T1000 (cell line): ENCODE measurements at regions not wholly inside any gene's neighbourhood (a gene's known extent, or its start where the extent isn't known, plus 50 kb on each side); places are given as distances from the start of the nearest gene placed in this dataset.

Experiments
- DNase-seq: peaks from one replicate; lab custom pipeline; 2025; ENCODE audit warnings: mixed read lengths; lab: John Stamatoyannopoulos, UW

- DNase-seq: no peak
These were observed 266.6 kb downstream of the TFCP2L1 start for GRCh38 chr2:121018136-121019061.

DNA sequence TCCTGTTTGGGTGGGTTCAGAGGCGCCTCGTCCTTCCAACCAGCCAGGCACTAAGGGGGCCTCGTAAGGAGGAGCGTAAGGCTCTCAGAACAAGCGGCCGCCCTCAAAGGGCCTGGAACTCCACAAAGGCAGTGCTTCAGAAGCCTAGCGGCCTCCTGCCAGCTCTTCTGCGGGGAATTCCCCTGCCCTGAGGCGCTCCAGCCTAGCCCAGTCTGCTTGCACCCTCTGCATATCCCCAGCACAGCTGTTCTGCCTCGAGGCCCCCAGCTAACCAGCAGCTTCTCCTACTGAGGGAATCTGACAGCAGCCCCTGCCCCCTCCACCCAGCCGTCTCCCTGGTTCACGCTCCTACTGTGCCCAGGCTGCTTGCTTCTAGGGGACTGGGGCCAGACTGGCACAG is 265.9 kb downstream of the TFCP2L1 start:
- DNase-seq: no peak

- no peak for DNase-seq
These were observed 265.2 kb downstream of the TFCP2L1 start for GRCh38 chr2:121019756-121020155.

- DNase-seq: no peak
These were observed 263.3 kb downstream of the TFCP2L1 start for GRCh38 chr2:121021685-121022084.

- DNase-seq: no peak
These were observed 256.4 kb downstream of the TFCP2L1 start for GRCh38 chr2:121028577-121028976.

GRCh38 chr2:121030523-121030922 is 254.5 kb downstream of the TFCP2L1 start:
- no peak for DNase-seq

DNA sequence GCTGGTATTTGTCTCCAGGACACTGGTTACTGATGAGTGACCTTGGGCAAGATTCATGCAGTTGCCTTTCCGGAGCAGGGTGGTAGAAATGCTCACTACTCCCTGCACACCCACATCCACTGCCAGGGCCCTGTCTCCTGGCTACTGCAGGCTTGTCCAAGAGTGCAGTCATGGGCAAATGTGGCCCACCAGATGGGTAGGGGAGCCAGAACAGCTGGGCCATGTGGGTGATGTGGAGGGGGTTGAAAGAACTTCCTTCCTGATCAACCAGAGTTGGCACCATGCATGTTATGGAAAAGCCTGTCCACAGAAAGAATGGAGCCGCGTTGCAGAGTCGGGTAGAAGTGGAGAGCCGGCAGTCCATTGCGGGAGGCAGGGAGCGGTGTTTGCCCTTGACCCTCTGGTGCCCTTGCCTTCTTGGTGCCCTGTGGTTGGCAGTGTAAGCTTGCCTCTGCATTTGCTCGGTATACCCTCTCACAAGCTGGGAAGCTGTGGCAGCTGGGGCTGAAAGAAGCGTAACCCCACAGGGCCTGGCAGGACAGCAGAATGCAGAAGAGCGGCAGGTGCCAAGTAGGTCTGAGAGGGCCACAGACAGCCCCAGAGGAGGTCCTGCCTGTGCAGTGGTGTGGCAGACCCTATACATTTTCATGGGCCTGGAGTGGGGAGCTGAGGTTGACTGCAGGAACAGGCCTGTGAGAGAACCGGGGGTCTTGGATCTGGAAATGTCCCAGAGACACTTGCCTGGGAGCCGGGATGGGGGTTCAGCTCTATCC is 253.2 kb downstream of the TFCP2L1 start:
- DNase-seq: no peak

GRCh38 chr2:121033461-121033996 is 251.5 kb downstream of the TFCP2L1 start:
- DNase-seq: no peak

GRCh38 chr2:121034551-121034950 is 250.5 kb downstream of the TFCP2L1 start:
- no peak for DNase-seq

DNA sequence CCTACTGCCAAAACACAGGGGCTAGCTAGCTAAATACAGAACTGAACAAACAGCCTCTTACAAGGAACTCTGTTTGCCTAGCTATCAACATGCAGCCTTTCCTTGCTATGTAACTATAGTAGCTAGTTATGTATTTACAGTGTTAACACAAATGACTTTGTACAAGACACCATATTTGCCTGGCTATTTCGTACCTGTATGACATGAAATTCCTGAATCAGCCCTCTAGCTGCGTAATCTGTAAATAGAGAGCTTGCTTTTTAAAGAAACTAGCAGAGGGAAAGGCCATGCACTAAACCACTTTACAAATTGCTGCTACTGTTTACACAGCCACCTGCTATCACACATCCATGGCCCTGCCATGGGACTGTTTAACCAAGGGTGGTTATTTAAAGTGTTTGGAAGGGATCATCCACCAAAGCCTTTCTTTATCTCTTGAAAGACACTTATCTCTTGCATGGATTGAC is 248.7 kb downstream of the TFCP2L1 start:
- no peak for DNase-seq

DNA sequence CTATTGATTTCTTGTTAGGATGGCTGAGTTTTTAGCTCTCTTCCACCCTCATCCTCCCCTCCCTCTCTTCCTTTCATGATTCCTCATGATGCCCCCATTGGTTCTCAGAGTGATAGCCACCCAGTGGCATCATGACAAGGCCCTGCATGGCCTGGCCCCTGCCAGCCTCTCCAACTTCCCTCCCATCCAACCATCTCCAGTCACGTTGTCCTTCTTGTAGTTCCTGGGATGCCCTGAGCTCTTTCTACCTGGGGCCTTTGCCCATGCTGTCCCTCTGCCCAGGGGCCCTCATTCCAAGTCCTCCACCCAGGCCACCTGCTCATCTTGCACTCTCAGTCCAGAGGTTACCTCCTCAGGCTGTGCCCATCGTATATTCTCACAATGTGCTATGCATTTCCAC is 247.5 kb downstream of the TFCP2L1 start:
- no peak for DNase-seq

GRCh38 chr2:121038031-121038430 is 247.0 kb downstream of the TFCP2L1 start:
- no peak for DNase-seq

- no peak for DNase-seq
These were observed 246.6 kb downstream of the TFCP2L1 start for GRCh38 chr2:121038431-121038830.

- no peak for DNase-seq
These were observed 245.9 kb downstream of the TFCP2L1 start for GRCh38 chr2:121038891-121039616.

- no peak for DNase-seq
These were observed 245.3 kb downstream of the TFCP2L1 start for GRCh38 chr2:121039679-121040078.

DNA sequence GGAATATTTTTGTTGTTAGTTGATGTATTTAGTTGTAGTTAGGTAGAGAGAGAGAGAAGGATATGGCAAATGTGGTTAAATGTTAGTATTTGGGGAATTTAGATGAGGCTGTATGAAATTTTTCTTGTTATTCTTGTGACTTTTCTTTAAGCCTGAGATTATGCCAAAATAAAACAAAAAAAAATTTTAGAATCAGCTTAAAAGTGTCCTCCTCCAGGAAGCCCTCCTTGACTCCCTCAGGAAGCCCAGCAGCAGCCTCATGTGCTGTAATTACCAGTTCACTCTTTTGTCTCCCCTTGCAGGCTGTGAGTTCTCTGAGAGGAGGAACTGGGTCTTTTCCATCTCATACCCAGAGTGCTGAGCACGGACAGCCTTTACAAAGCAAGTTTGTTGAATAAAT is 243.5 kb downstream of the TFCP2L1 start:
- no peak for DNase-seq

DNA sequence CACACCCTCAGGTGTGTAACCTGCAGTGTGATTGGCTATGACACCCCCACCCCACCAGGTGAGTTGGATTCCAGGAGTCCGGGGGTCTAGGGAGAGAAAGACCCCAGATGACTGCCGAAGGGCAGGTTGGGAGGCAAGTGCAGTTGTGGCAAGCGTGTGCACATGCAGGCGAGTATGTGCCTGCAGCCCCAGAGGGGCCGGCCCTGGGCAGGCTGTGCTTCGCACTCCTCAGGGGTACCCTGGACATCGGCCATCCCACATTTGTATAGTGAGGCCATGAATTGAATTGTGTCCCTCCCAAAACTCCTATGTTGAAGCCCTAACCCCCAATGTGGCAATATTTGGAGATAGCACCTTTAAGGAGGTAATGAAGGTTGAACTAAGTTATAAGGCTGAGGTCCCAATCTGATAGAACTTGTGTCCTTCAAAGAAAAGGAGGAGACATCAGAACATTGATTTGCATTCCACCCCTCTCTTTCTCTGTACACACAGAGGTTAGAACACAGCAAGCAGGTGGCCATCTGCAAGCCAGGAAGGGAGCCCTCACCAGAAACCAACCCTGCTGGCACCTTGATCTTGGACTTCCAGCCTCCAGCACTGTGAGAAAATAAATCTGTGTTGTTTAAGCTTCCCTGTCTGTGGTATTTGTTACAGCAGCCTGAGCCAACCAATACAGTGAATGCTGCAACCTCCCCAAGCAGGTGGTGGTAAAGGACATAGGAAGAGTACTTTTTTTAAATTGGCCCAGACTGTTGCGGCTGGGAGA is 241.8 kb downstream of the TFCP2L1 start:
- DNase-seq: no peak

DNA sequence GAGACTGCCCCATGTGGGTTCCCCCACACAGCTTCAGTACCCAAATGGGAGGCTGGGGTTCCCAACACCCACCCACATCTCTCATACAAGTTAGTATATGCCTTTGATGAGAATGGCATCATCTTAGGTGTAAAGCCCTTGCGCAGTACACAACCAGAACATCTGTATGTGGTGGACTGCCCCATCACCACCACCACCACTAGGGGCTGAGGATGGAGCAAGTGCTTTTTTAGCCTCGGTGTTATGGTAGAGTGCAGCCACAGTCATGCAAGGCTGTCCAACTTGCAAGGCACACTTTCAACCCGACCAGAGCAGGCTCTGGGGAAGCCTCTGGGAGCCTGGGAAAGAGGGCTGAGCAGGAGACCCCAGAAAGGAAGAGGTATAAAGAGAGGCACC is 241.2 kb downstream of the TFCP2L1 start:
- DNase-seq: no peak

- no peak for DNase-seq
These were observed 240.6 kb downstream of the TFCP2L1 start for GRCh38 chr2:121044412-121044811.

GRCh38 chr2:121045245-121045644 is 239.8 kb downstream of the TFCP2L1 start:
- no peak for DNase-seq

DNA sequence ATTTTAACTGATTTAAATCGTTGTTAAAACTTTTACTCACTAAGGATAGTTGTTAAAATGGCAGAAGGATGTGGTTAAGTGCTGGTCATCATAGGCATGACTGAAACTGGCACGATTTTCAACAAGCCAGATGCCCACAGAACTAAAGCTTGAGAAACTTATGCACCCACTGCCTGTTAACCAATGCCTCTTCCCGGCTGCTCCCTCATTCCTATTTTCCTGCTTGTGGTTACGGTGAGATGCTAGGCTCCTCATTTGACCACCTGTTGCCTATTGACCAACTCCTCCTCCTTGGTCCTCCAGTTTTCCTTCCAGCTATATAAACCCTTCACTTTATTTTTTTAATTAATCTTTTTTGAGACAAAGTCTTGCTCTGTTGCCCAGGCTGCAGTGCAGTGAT is 238.7 kb downstream of the TFCP2L1 start:
- DNase-seq: no peak
